ENCODE measurements at regions not wholly inside any gene's neighbourhood (a gene's known extent, or its start where the extent isn't known, plus 50 kb on each side); places are given as distances from the start of the nearest gene placed in this dataset.

DNA sequence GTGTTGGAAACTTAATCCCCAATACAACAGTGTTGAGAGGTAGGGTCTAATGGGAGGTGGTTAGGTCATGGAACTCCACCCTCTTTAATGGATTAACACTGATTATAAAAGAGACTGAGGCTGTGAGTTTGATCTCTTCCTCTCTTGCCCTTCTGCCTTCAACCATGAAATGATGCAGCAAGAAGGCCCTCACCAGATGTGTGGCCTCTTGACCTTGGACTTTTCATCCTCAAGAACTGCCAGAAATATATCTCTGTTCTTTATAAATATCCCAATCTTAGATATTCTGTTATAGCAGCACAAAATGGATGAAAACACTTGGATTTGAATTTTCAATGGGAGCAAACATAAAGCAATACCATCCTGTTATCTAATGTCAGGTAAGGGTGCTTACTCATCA lies 67.6 kb downstream of the NMUR2 start:
- no peak overlapping the region for H3K4me3 ChIP-seq (ENCODE audit: low read depth, low read length)
- TF ChIP-seq, protein P1, sequence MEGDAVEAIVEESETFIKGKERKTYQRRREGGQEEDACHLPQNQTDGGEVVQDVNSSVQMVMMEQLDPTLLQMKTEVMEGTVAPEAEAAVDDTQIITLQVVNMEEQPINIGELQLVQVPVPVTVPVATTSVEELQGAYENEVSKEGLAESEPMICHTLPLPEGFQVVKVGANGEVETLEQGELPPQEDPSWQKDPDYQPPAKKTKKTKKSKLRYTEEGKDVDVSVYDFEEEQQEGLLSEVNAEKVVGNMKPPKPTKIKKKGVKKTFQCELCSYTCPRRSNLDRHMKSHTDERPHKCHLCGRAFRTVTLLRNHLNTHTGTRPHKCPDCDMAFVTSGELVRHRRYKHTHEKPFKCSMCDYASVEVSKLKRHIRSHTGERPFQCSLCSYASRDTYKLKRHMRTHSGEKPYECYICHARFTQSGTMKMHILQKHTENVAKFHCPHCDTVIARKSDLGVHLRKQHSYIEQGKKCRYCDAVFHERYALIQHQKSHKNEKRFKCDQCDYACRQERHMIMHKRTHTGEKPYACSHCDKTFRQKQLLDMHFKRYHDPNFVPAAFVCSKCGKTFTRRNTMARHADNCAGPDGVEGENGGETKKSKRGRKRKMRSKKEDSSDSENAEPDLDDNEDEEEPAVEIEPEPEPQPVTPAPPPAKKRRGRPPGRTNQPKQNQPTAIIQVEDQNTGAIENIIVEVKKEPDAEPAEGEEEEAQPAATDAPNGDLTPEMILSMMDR (conservative IDR thresholded peaks at IDR 0.05; ENCODE audit: low read depth, low read length), result no peak
- DNase-seq (ENCODE audit: low read depth), result no peak

DNA sequence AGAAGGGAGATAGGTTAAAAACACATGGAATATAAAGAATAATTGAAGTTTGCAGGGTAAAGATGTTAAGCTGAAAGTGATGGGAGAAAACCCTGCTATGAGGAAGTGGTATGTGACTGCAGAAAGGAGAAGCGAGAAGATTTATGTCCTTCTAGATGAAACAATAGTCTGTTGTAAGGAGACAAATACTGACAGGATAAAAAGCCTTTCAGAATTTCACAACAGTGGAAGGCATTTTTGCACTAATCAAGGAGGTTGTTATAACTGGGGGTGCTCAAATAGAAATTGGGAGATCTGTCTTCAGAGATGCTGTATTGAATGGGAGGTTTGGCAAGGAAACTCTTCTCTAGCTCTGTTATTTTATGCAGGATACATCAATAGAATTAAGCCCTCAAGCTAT lies 69.6 kb downstream of the NMUR2 start:
- TF ChIP-seq, protein P1 (conservative IDR thresholded peaks at IDR 0.05; ENCODE audit: low read depth, low read length), result no peak
- no peak for DNase-seq (ENCODE audit: low read depth)
- no peak overlapping the region for H3K4me3 ChIP-seq (ENCODE audit: low read depth, low read length)

DNA sequence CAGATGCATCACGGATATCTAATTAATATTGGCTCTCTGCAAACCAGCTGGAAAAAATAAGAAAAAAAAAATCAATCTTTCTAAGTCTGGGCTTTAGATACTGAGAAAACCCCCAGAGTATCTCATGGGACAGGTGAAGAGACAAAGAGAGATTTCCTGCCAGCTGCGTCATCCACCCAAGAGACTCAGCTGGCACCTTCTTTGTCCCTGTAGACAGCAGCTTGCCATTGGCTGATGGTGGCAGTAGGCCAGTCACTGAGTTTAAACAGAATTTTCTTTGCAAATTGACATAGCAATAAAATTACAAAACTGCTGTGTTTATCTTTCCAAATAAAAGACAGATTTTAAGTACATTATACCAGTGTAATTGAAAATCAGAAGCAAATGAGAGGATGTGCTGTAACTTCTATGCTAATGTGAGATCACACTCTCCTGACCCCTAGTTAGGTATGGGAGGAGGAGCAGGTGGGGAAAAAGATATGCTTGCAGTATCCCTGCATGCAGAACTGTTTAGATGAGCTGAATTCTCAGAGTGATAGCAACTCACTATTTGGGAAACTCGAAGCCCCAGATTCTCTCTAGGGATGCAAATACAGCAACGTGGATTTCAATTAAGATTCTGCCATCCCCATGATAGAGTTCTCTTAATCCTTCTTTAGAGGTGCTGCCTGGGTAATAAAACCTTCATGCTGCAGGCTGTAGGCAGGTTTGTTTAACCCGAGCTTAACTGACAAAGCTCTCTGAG lies 72.2 kb downstream of the NMUR2 start:
- H3K4me3 ChIP-seq (ENCODE audit: low read depth, low read length), result no peak overlapping the region
- no peak for DNase-seq (ENCODE audit: low read depth)
- TF ChIP-seq, protein P1 (conservative IDR thresholded peaks at IDR 0.05; ENCODE audit: low read depth, low read length), result no peak

DNA sequence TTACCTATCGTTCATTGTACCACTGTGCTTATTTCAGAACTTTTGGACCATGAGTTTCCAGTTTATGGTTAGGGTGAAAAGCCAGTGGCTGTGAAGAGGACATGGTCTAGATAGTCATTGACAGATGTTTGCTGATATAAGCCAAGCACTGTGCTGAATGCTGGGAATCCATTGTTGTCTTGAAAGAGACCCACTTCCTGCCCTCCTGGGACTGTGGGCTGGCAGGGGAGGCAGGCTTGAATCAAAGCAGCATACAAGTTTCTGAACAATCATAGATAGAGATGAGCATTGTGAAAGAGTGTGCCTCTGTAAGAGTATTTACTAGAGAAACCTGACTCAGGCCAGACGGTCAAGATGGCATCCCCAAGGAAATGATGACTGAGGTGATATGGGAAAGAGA lies 73.4 kb downstream of the NMUR2 start:
- no peak overlapping the region for H3K4me3 ChIP-seq (ENCODE audit: low read depth, low read length)
- TF ChIP-seq, protein P1 (conservative IDR thresholded peaks at IDR 0.05; ENCODE audit: low read depth, low read length), result no peak
- no peak for DNase-seq (ENCODE audit: low read depth)

DNA sequence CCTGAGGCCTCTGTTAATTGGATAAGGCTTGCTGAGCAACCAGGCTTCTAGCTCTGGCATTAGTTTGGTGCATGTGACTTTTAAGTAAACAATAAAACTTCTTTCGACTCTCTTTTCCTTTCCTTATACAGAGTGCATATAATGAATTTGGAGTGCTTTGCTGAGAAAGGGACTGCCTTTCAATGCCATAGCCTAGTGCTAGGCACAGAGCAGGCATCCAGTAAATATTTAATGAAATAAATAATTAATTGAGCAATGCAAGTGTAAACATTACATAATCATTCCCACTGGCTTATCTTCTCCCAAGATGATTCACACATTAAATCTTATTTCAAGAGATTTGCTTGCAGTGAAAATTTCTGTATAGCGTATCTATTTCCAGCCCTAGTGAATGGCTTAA lies 74.1 kb downstream of the NMUR2 start:
- H3K4me3 ChIP-seq (ENCODE audit: low read depth, low read length), result no peak overlapping the region
- DNase-seq (ENCODE audit: low read depth), result no peak
- TF ChIP-seq, protein P1 (conservative IDR thresholded peaks at IDR 0.05; ENCODE audit: low read depth, low read length), result no peak

DNA sequence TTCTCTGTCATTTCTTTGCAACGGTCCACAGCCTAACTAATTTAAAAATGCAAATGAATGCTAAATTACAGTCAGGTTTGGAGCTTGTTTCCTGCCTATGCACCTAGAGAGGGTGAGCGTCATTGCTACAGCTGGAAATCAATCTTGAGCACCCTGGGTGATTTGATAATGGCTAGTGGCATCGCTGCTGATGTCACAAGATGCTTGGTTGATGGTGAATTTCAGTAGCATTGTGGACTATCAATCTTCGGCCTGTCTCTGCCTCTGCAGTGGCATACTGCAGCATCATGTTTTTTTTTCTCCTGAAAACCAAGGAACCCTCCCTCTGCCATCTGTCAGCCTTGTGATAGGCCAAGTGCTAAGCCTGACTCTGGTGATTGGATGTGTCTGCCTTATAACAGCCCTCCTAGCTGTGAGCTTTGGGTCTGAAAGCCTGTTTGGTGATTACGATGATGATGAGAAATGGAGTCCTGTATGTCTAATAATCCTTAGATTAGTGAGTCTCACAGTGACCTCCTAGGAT lies 75.3 kb downstream of the NMUR2 start:
- DNase-seq (ENCODE audit: low read depth), result no peak
- TF ChIP-seq, protein P1 (conservative IDR thresholded peaks at IDR 0.05; ENCODE audit: low read depth, low read length), result no peak
- H3K4me3 ChIP-seq (ENCODE audit: low read depth, low read length), result no peak overlapping the region

DNA sequence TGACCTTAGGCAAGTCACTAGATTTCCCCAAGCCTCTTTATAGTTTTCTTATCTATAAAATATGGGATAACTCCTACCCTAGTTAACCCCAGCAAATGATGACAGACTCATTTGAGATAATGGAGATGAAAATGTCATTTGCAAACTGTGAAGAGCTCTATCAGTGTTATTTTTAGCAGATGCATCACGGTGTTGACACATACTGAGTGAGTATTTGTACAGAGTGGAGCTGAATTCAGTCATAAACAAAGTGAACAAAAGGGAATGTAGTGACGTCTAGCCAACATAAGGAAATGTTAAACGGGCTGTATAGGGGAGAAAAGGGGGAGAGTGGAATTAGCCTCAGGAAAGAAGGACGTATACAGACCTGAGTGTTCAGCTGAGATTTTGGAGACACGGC lies 75.9 kb downstream of the NMUR2 start:
- no peak overlapping the region for H3K4me3 ChIP-seq (ENCODE audit: low read depth, low read length)
- no peak for DNase-seq (ENCODE audit: low read depth)
- TF ChIP-seq, protein P1 (conservative IDR thresholded peaks at IDR 0.05; ENCODE audit: low read depth, low read length), result no peak
